ENCODE measurements at regions not wholly inside any gene's neighbourhood (a gene's known extent, or its start where the extent isn't known, plus 50 kb on each side); places are given as distances from the start of the nearest gene placed in this dataset.

DNA sequence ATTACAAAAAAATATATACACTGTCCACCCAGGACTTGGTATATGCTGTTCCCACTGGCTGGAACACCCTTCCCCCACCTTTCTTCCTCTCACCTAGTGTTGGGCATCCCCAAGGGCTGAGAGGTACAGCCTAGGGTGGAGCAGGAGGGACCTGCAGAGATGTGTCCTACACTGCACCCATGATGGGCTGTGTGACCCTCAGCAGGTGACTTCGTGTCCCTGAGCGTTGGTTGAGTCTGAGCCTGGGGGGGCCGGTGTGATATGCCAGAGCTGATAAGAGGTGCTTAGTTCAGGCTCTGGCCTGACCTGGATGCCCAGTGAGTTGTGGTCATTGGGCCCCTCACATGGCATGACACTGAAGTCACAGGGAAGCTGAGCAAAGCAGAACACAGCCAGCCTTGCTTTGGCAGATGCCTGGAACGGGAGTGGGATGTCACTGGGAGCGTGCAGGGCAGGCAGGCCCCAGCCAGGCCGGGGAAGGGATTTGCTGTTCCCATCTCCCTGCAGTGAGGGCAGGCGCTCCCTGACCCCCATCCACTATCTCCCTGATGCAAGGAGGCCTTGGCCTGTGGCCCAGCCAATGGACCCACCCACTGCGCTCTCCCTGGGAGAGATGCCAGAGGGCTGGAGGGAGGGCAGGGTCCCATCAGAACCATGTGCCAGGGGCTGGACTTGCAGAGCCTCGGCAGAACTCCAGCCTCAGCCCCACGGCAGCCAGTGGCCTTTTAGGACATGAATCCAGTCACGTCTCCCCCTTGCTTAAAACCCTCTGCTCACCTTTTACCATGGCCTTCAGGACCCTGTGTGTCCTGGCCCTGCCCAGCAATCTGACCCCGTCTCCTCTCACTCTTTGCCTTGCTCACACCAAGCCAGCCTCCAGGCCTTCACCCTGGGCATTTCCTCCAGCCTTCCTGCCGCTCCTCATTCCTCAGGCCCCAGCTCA is 138.9 kb downstream of the MN1 start:
- no peak for DNase-seq

DNA sequence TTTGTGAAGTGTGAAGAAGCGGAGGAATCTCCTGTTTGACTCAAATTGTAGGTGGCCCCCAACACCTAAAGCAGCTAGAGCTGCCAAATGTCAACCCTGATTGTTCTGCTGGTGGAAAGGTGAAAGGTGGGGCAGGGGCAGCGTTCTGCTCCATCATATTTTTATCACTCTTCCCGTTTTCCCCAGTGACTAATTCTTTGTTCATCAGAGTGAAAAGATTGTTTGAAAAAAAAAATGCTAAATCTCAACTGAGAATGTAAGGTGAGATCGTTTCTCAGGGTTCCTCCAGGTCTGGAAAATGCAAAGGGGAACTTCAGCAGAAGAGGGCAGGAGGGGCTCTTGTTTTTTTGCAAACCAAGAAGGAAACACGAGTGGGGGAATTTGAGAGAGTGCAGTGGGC is 137.7 kb downstream of the MN1 start:
- DNase-seq, result no peak

DNA sequence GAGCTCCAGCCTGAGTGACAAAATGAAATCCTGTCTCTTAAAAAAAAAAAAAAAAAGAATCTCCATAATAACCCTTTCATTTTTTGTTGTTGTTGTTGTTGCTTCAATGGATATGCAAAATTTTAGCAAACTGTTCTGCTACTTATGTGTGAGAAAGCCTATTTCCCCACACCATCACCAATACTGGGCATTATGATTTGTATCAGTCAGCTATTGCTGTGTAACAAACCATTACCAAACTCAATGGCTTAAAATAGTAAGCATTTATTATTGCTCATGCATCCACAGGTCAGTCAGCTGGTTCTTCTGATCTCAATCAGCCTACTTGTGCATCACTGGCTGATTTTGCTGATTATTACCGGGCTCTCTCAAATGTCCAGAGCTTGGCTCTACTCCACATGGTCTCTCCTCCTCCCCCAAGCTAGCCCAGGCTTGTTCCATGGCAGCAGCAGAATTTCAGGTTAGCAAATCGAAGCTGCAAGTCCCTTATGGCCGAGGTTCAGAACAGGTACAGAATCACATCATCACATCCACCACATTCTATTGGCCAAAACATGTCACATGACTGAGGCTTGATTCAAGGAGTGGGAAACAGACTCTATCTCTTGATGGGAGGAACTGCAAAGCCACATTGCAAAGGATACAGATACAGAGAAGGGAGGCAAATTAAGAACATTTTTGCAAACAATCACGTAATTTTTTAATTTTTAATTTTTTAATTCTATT is 135.1 kb downstream of the MN1 start:
- DNase-seq, result no peak

DNA sequence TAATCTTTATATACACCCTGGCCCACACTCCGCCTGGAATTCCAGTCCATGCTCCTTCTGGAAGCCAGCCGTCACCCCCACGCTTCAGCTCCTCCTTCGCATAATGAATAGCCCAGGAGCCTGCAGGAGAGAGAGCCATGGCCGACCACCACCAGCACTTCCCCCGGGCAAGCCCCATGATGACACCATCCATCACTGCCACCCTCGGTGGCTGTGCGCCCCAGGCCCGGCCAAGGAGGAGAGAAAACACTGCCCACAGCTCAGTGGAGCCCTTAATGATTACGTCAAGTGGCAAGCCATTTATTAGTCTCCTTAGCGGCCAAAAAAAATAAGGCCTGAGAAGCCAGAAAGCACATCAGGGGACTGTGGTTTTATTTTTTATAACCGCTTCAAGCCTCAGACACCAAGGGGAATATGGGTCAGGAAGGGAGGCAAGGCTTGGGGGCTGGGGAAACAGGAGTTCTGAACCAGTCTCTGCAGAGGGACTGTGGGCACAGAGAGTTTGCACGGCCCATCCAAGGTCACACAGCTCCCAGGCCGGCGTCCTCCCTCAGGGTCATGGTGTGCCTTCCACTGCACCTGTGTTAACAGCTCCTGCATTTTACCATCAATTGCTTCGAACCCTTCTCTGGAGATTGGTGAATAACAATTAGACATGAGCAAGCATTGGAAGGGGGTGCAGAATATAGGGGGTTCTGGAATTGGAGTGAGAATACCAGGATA is 134.3 kb downstream of the MN1 start:
- DNase-seq, result no peak

DNA sequence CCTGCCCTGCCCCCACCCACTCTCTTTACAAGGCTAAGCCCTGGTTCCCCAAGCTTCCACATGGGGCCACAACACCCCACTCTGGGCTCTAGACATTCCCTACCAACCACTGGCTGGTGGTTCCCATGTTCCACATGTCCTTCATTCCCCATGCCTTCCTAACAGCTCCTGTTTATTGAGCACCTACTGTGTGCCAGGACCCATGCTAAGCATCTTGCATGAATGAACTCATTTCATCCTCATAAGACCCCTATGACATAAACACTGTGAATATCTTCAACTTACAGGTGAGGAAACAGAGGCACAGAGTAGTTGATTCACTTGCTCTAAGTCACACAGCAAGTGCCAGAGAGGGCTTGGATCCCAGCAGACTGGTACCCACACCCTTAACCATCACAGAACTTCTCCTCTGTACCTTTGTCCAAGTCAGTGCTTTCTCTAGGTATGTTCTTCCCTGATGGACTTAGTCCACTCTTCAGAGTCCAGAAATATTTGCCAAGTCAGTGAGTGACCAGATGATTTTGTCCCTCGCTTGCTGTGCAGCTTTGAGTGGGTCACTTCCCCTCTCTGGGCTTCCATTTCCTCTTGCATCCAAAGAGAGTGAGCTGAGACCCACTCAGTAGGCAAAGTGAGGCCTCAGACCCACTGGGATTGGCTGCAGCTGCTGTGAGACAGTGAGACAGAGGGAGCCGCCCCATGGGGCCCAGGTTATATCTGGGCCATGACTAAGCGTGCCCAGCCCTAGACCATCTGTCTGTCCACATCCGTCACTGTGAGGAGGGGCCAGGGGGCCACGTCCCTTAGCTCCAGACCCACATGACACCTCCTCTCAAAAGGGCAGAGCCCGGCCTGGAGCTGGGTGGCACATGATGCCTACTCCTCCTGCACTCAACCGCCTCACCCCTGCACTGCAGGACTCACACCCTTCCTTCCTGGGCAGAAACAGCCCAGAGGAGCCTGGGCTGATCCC is 132.4 kb downstream of the MN1 start:
- DNase-seq, result no peak

DNA sequence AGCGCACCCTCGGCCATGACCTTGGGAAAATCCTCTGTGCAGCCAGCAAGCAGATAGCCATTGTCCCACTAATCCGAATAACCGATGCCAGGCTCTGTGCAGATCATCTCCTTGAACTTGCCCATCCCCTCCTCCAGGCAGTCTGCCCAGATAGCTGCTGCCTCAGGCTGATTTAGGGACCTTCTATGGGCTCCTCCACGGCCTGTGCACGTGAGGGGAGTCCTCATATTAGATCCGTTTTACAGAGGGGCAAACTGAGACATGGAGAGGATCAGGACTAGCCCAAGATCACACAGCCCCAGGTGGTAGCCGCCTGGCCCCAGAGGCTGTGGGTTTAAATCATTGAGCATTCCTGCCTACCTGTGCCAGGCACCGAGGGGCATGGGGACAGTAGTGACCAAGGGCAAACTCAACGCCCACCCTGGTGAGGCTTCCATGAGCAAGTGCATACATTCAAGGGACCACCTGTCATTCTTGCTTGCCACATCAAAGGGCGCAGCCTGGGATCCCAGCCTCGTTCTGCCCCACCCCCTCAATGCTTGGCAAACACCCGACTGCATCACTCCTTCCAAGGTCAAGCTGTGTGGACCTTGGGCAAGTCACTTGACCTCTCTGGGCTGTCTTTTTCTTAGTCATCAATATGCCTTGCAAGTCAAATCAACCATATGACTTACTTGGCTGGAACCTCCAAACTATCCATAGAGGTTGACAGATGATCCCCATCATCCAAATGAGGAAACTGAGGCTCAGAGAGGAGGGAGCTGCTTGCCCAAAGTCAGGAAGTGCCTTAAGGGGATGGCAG is 131.6 kb downstream of the MN1 start:
- DNase-seq, result no peak

DNA sequence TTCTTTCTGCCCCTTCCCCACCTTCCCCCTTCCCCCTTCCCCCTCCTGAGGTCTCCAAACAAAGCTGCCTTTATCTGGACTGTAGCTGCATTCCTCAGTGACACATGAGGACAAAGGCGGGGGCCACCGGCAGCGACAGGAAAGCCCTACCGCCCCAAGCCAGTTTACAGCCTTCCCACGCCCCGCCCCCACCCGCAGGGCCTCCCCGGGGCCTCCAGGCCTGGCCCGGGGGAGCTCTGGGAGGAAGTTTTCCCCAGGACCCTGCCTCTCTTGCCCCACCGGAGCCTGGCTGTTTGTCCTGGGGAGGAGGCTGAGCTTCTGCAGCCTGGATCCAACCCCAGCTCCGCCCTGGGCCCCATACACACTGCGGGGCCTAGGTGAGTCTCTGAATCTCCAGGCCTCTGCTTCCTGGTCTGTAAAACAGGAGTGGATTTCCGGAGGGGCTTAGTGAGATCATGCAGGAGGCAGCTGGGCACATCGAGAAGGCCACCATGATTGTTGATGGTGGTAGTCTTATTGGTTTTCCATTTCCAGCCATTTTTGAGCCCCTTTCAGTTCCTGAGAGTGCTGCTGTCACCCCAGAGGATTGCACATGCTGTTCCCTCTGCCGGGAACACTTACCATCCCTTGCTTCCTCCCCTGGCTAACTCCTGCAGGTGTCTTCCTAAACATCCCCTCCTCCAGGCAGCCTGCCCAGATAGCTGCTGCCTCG is 130.7 kb downstream of the MN1 start:
- DNase-seq, result no peak

DNA sequence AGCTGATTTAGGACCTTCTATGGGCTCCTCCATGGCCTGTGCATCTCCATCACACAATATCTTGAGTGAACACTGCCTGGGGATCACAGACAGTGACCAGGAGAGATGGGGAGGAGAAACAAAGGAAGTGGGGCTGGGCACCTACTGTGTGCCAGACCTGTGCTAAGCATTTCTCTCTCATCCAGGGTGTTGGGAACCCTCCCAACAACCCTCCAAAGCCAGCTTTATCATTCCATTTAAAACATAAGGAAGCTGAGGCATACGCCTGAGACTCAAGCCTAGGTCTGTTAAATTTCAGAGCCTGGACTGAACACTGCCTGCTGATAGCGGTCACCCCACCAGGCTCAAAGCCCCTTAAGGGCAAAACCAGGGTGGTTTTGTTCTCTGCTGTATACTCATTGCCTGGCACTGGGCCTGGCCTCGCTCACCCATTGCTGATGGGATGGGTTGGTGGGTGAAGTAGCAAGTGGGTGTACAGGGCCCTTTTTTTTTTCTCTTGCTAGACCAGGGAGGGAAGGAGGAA is 130.1 kb downstream of the MN1 start:
- no peak for DNase-seq

DNA sequence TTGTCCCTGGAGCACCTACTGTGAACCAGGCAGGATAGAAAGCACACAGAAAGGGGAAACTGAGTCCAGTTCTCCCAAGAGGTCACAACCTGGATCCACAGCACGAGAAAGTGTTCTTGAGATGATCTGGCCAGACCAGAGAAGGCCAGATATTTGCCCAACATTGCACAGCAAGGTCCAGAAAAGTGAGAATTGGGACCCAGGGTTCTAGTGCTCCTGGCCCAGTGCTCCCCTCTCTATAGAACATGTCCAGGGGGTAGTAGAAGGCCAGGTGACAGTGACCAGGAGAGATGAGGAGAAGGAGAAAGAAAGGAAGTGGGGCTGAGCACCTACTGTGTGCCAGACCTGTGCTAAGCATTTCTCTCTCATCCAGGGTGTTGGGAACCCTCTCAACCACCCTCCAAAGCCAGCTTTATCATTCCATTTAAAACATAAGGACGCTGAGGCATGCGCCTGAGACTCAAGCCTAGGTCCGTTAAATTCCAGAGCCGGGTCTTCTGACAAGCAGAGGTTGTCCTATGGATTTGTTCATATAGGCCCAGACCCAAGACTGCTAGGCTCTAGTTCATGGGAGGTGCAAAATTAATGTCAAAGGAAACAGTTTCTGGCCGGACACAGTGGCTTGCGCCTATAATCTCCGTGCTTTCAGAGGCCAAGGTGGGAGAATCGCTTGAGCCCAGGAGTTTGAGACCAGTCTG is 128.7 kb downstream of the MN1 start:
- no peak for DNase-seq

DNA sequence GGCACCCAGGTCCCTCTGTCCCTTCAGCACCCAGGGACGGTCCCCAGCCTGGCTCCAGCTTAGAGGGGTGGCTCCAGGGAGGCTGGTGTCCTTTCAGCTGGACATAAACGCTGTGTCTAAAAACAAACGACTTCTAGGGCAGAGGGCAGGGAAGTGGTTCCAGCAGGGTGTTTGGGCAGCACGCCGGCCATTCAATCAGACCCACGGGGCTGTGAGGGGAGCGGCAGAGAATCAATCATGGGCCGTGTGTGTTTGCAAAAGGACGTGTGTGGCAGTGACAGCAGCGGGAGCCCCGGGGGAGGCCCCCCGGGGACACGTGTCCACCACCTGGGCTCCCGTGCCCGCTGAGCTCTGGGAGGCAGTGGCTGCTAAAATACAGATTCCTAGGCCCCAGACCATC is 127.7 kb downstream of the MN1 start:
- DNase-seq, result no peak

DNA sequence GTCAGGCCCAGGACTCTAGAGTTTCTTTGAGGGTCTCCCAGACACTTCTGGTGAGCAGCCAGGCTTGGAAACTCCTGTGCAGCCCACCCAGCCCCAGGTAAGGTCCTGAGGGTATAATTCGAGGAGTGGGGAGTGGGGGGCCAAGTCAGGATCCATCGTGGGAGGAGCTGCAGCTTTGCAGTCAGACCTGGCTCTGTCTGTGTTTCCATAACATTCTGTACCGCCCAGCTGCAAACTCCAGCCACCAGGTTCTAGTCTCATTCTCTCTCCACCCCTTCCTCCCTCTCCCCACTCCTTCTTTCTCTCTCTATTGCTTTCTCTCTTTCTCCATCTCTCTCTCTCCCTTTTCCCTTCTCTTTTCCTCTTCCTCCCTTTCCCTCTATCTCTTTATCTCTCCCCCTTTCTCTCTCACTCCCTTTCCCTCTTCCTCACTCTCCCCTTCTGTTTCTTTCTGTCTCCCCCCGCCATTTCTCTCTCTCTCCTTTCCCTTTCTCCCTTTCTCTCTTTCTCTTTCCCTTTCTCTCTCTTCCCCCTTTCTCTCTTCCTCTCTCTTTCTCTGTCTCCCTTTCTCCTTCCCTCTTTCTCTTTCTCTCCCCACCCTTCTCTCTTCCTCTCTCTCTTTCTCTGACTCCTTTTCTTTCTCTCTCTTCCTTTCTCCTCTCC is 127.2 kb downstream of the MN1 start:
- no peak for DNase-seq

DNA sequence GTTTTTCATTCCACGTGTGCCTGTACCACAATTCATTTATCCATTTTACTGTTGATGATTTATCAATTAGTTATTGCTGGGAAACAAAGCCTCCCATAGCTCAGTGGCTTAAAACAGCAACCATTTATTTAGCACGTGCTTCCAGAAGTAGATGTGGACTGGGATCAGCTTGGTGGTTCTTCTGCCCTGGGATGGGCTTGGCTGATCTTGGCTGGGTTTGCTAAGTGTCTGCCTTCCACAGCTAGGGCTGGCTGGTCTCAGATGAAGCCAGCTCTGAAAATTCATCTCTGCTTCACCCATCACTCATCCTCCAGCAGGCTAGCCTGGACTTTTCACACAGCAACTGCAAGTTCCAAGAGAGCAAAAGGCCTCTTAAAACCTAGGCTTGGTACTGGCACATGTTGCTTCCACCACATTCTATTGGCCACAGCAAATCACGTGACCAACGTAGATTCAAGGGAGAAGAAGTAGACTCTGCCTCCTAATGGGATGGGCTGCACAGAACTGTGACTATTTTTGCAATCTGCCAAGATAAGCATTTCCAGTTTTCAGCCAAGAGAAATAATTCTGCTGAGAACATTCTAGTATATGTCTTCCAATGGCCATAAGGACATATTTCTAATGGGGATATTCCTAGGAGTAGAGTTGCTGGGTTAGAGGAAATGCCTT is 124.9 kb downstream of the MN1 start:
- no peak for DNase-seq

DNA sequence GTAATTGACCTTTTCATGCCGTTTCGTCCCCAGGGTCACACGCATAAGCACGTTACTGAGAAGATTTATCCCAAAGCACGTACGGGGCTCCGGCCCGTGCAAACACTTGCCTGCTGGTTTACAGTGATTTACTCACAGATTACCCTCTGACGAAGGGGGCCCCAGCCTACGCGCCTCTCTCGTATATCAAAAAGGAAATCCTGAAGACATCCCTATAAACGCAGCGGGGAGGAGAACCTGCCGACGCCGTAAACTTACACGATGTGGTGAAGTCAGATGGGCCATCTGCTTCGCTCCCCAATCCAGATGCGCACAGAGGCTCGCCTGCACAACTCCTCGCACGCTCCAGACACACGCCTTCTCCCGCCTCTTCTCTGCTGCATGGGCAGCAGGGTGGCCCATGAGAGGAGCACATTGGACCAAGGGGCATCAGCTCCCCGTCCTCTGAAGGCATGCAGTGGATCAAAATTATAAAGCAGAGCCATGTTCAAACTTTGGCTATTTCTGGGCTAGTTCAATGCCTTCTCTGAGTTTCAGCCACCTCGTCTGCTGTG is 123.6 kb downstream of the MN1 start:
- no peak for DNase-seq

DNA sequence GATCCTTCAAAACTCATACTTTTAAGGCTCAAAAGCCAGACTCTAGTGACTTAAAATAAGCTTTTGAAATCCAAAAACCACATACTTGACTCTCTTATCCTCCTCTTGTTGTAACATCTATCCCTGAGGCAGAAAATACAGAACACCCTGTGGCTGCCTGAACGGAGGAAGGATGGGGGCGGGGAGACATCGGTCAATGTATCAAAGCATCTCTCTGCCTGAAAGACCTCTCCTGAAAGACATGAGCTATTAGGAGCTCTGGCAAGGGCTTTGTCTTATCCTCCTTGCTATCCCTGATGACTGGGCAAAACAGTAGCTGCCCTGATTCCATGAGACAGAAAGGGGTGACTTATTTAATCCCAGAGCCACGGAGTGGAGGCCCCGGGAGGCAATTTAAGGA is 122.4 kb downstream of the MN1 start:
- DNase-seq, result no peak

DNA sequence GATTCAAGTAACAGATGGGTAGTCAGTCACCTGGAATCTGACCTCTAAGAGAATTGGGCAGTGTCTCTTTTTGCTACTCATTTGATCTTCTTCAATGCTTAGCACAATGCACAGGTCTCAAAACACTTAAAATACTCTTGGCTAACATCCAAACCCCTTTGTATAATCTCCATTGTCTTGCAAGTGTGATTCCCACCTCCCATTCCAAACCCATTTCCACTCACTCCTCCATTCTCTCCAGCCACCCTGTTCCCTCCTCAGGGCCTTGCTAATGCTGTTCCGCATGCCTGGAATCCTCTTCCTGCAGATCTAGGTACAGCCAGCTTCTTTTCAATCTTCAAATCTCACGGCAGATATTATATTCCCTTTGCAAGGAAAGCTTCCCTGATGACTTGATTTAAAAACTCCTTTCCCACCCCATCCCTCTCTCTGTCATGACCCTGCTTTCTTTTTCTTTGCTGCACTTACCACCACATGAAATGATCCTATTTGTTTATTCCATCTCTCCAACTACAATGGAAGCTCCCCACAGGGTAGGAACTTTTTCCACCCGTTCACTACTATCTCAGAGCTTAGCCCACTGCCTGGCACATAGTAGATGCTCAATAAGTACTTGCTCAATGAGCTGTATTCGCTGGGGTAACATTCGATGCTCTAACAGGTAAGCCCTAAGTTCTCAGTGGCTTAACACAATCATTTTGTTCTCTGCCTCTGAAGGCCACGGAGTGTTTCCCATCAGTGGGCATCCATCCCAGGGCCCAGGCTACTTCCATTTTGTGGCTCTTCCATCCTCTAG is 121.7 kb downstream of the MN1 start:
- no peak for DNase-seq

DNA sequence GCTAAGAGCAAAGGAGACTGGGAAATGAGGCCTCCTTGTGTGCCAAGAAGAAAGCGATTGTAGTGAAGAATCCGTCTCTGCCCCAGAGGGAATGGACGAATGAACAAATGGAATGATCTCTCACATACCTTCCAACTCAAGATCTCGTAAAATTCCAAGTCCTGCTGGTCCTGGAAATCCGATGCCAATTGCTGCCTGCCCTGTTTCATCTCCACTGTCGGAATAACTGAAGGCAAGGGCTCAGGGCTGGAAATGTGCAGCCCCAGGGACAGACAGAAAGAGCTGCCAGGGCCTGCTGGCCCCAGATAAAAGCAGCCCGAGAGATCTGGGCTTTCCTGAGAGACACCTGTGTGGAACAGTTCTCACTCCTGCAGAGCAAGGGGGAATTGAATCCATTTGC is 120.9 kb downstream of the MN1 start:
- no peak for DNase-seq

DNA sequence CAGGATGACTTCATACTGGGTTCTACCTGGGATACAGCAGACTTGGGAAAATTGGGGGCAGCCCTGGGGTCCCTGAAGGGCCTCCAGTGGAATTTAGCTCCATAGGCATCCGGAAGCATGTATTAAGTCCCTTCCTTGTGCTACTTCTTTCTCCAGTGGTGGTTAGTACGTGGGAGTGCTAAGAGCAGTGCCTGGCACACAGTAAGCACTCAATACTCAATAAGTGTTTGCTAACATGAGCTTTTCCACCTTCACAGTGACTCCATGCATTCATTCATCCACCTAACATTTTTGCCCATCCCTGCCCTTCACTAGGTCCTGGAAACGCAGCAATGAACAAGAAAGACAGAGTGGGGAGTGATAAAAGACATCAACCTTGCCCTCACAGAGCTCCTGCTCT is 120.5 kb downstream of the MN1 start:
- DNase-seq, result no peak

DNA sequence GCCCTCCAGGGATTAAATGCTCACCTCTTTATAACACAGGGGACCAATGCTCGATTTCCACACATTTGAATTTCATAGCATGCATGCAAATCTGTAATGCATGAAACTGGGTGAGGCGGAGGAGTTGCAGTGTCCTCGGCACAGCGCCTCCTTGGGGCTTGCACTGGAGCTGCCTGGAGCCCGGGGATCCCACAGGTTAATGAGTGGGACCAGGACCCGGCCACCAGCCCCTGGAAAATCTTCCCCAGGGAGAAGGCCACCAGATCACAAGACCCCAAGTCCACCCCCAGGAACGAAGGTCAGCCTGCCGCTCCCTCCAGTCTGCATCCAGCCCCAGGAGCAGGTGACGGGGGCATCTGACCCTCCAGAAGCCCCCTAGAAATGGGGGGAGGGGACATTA is 119.1 kb downstream of the MN1 start:
- DNase-seq, result no peak

Measured in activated CD4-positive, alpha-beta T cell treated with anti-CD3 and anti-CD28 coated beads, Interleukin-2, amount 50 U/mL, for 16 hours (primary cell).